ENCODE measurements at regions not wholly inside any gene's neighbourhood (a gene's known extent, or its start where the extent isn't known, plus 50 kb on each side); places are given as distances from the start of the nearest gene placed in this dataset.
A peak's percentile ranks its signal among the peaks of the same experiment; 100 is the strongest.

GRCh38 chr1:229871078-229871676 is 195.9 kb upstream of the GALNT2 start:
- no peaks in the 10 kb centered on the region for H3K36me3 ChIP-seq (ENCODE audit: control insufficient read depth, insufficient read depth, low read length)
- no peaks in the 10 kb centered on the region for H3K27me3 ChIP-seq (ENCODE audit: control insufficient read depth, insufficient read depth, low read length)
- H3K27ac ChIP-seq (ENCODE audit: low read depth, low read length): no peak overlapping the region
- H3K4me3 ChIP-seq (ENCODE audit: low read depth, low read length): no peak overlapping the region
- no peaks in the 10 kb centered on the region for H3K9me3 ChIP-seq (ENCODE audit: control insufficient read depth, insufficient read depth, low read length)
- H3K4me1 ChIP-seq (ENCODE audit: control insufficient read depth, insufficient read depth, low read length): peaks cover 20% of the 10 kb centered on the region
- DNase-seq (ENCODE audit: low read depth in 4 of 6, low spot score in 6 of 6): no peak
- 85% methylated on average over 5 of the region's 9 CpGs for WGBS (ENCODE audit: insufficient coverage)

GRCh38 chr1:229874136-229874535 is 192.9 kb upstream of the GALNT2 start:
- WGBS (ENCODE audit: insufficient coverage): 81% methylated on average over 3 of the region's 3 CpGs
- H3K4me3 ChIP-seq (ENCODE audit: low read depth, low read length): no peak overlapping the region
- no peaks in the 10 kb centered on the region for H3K36me3 ChIP-seq (ENCODE audit: control insufficient read depth, insufficient read depth, low read length)
- peaks cover 15% of the 10 kb centered on the region for H3K4me1 ChIP-seq (ENCODE audit: control insufficient read depth, insufficient read depth, low read length)
- no peaks in the 10 kb centered on the region for H3K9me3 ChIP-seq (ENCODE audit: control insufficient read depth, insufficient read depth, low read length)
- no peaks in the 10 kb centered on the region for H3K27me3 ChIP-seq (ENCODE audit: control insufficient read depth, insufficient read depth, low read length)
- no peak overlapping the region for H3K27ac ChIP-seq (ENCODE audit: low read depth, low read length)
- no peak for DNase-seq (ENCODE audit: low read depth in 4 of 6, low spot score in 6 of 6)

GRCh38 chr1:229874609-229875008 is 192.4 kb upstream of the GALNT2 start:
- DNase-seq (ENCODE audit: low read depth in 4 of 6, low spot score in 6 of 6): no peak
- 92% methylated on average over 2 of the region's 2 CpGs for WGBS (ENCODE audit: insufficient coverage)
- no peaks in the 10 kb centered on the region for H3K36me3 ChIP-seq (ENCODE audit: control insufficient read depth, insufficient read depth, low read length)
- H3K9me3 ChIP-seq (ENCODE audit: control insufficient read depth, insufficient read depth, low read length): no peaks in the 10 kb centered on the region
- H3K4me3 ChIP-seq (ENCODE audit: low read depth, low read length): no peak overlapping the region
- H3K4me1 ChIP-seq (ENCODE audit: control insufficient read depth, insufficient read depth, low read length): peaks cover 10% of the 10 kb centered on the region
- H3K27me3 ChIP-seq (ENCODE audit: control insufficient read depth, insufficient read depth, low read length): no peaks in the 10 kb centered on the region
- no peak overlapping the region for H3K27ac ChIP-seq (ENCODE audit: low read depth, low read length)

GRCh38 chr1:229875086-229875485 is 192.0 kb upstream of the GALNT2 start:
- no peaks in the 10 kb centered on the region for H3K36me3 ChIP-seq (ENCODE audit: control insufficient read depth, insufficient read depth, low read length)
- no peaks in the 10 kb centered on the region for H3K9me3 ChIP-seq (ENCODE audit: control insufficient read depth, insufficient read depth, low read length)
- H3K27me3 ChIP-seq (ENCODE audit: control insufficient read depth, insufficient read depth, low read length): no peaks in the 10 kb centered on the region
- no peak overlapping the region for H3K27ac ChIP-seq (ENCODE audit: low read depth, low read length)
- no peak for DNase-seq (ENCODE audit: low read depth in 4 of 6, low spot score in 6 of 6)
- H3K4me3 ChIP-seq (ENCODE audit: low read depth, low read length): no peak overlapping the region
- 100% methylated on average over 2 of the region's 4 CpGs for WGBS (ENCODE audit: insufficient coverage)
- H3K4me1 ChIP-seq (ENCODE audit: control insufficient read depth, insufficient read depth, low read length): peaks cover 5% of the 10 kb centered on the region

GRCh38 chr1:229879746-229880145 is 187.3 kb upstream of the GALNT2 start:
- Histone ChIP-seq H3K4me1 (ENCODE audit: control insufficient read depth, insufficient read depth, low read length) (peaks cover 7% of the 10 kb centered on the region), H3K36me3 (ENCODE audit: control insufficient read depth, insufficient read depth, low read length) (no peaks in the 10 kb centered on the region), H3K27ac (ENCODE audit: low read depth, low read length) (no peak overlapping the region), H3K4me3 (ENCODE audit: low read depth, low read length) (no peak overlapping the region), H3K9me3 (ENCODE audit: control insufficient read depth, insufficient read depth, low read length) (no peaks in the 10 kb centered on the region), H3K27me3 (ENCODE audit: control insufficient read depth, insufficient read depth, low read length) (no peaks in the 10 kb centered on the region)
- 68% methylated on average over 3 of the region's 3 CpGs for whole genome bisulfite sequencing (ENCODE audit: insufficient coverage)
- no peak for DNase-seq (ENCODE audit: low read depth in 4 of 6, low spot score in 6 of 6)

GRCh38 chr1:229880271-229881170 is 186.5 kb upstream of the GALNT2 start:
- Histone ChIP-seq H3K4me1 (ENCODE audit: control insufficient read depth, insufficient read depth, low read length) (peaks cover 7% of the 10 kb centered on the region), H3K36me3 (ENCODE audit: control insufficient read depth, insufficient read depth, low read length) (no peaks in the 10 kb centered on the region), H3K27me3 (ENCODE audit: control insufficient read depth, insufficient read depth, low read length) (no peaks in the 10 kb centered on the region), H3K4me3 (ENCODE audit: low read depth, low read length) (no peak overlapping the region), H3K9me3 (ENCODE audit: control insufficient read depth, insufficient read depth, low read length) (no peaks in the 10 kb centered on the region), H3K27ac (ENCODE audit: low read depth, low read length) (no peak overlapping the region)
- no peak for DNase-seq (ENCODE audit: low read depth in 4 of 6, low spot score in 6 of 6)
- WGBS (ENCODE audit: insufficient coverage): 92% methylated on average over 8 of the region's 15 CpGs

GRCh38 chr1:229882621-229883020 is 184.4 kb upstream of the GALNT2 start:
- Histone ChIP-seq H3K9me3 (ENCODE audit: control insufficient read depth, insufficient read depth, low read length) (no peaks in the 10 kb centered on the region), H3K27me3 (ENCODE audit: control insufficient read depth, insufficient read depth, low read length) (no peaks in the 10 kb centered on the region), H3K4me1 (ENCODE audit: control insufficient read depth, insufficient read depth, low read length) (peaks cover 7% of the 10 kb centered on the region), H3K4me3 (ENCODE audit: low read depth, low read length) (no peak overlapping the region), H3K36me3 (ENCODE audit: control insufficient read depth, insufficient read depth, low read length) (no peaks in the 10 kb centered on the region), H3K27ac (ENCODE audit: low read depth, low read length) (no peak overlapping the region)
- DNase-seq (ENCODE audit: low read depth in 4 of 6, low spot score in 6 of 6): no peak
- 53% methylated on average over 4 of the region's 5 CpGs for WGBS (ENCODE audit: insufficient coverage)

- Histone ChIP-seq H3K4me3 (ENCODE audit: low read depth, low read length) (no peak overlapping the region), H3K9me3 (ENCODE audit: control insufficient read depth, insufficient read depth, low read length) (no peaks in the 10 kb centered on the region), H3K27me3 (ENCODE audit: control insufficient read depth, insufficient read depth, low read length) (no peaks in the 10 kb centered on the region), H3K27ac (ENCODE audit: low read depth, low read length) (no peak overlapping the region), H3K36me3 (ENCODE audit: control insufficient read depth, insufficient read depth, low read length) (no peaks in the 10 kb centered on the region), H3K4me1 (ENCODE audit: control insufficient read depth, insufficient read depth, low read length) (peaks cover 7% of the 10 kb centered on the region)
- 43% methylated on average over 3 of the region's 7 CpGs for WGBS (ENCODE audit: insufficient coverage)
- DNase-seq (ENCODE audit: low read depth in 4 of 6, low spot score in 6 of 6): peak in 1 of 6 donors; percentile 60
Measured at GRCh38 chr1:229883504-229884200, 183.4 kb upstream of the GALNT2 start.

GRCh38 chr1:229884765-229885164 is 182.3 kb upstream of the GALNT2 start:
- Histone ChIP-seq H3K36me3 (ENCODE audit: control insufficient read depth, insufficient read depth, low read length) (no peaks in the 10 kb centered on the region), H3K27me3 (ENCODE audit: control insufficient read depth, insufficient read depth, low read length) (no peaks in the 10 kb centered on the region), H3K27ac (ENCODE audit: low read depth, low read length) (no peak overlapping the region), H3K4me3 (ENCODE audit: low read depth, low read length) (no peak overlapping the region), H3K9me3 (ENCODE audit: control insufficient read depth, insufficient read depth, low read length) (no peaks in the 10 kb centered on the region), H3K4me1 (ENCODE audit: control insufficient read depth, insufficient read depth, low read length) (peaks cover 7% of the 10 kb centered on the region)
- no peak for DNase-seq (ENCODE audit: low read depth in 4 of 6, low spot score in 6 of 6)
- 68% methylated on average over 3 of the region's 4 CpGs for WGBS (ENCODE audit: insufficient coverage)

All from spinal cord (tissue), 9 donors.